HG02763 (cell line): ENCODE measurements at regions not wholly inside any gene's neighbourhood (a gene's known extent, or its start where the extent isn't known, plus 50 kb on each side); places are given as distances from the start of the nearest gene placed in this dataset.

ENCODE experiments used
- ATAC-seq: cut with Tn5 transposase; IDR thresholded peaks from one replicate; pipeline ENCODE4 v1.9.1; 2021; ENCODE audit warnings: mild to moderate bottlenecking, moderate library complexity; ENCODE audit not compliant: unreplicated experiment

GRCh38 chr6:12576389-12576788 lies 140.2 kb upstream of the PHACTR1 start:
- no peak for ATAC-seq

GRCh38 chr6:12577124-12577850 lies 139.3 kb upstream of the PHACTR1 start:
- ATAC-seq: no peak

- ATAC-seq: no peak
Observed at GRCh38 chr6:12578097-12578496, 138.5 kb upstream of the PHACTR1 start.

- ATAC-seq: no peak
Observed at GRCh38 chr6:12578751-12579150, 137.8 kb upstream of the PHACTR1 start.

GRCh38 chr6:12580290-12580689 lies 136.3 kb upstream of the PHACTR1 start:
- no peak for ATAC-seq

- no peak for ATAC-seq
Observed at GRCh38 chr6:12582421-12583110, 134.0 kb upstream of the PHACTR1 start.

- no peak for ATAC-seq
Observed at GRCh38 chr6:12584631-12585405, 131.7 kb upstream of the PHACTR1 start.

GRCh38 chr6:12585497-12585958 lies 131.0 kb upstream of the PHACTR1 start:
- ATAC-seq: no peak

- ATAC-seq: no peak
Observed at GRCh38 chr6:12586721-12587480, 129.7 kb upstream of the PHACTR1 start.

- no peak for ATAC-seq
Observed at GRCh38 chr6:12590901-12591300, 125.7 kb upstream of the PHACTR1 start.

GRCh38 chr6:12592634-12593033 lies 123.9 kb upstream of the PHACTR1 start:
- no peak for ATAC-seq

GRCh38 chr6:12593771-12594529 lies 122.6 kb upstream of the PHACTR1 start:
- ATAC-seq: no peak

GRCh38 chr6:12594530-12594893 lies 122.1 kb upstream of the PHACTR1 start:
- no peak for ATAC-seq

GRCh38 chr6:12595161-12595811 lies 121.3 kb upstream of the PHACTR1 start:
- ATAC-seq: peak; percentile 72

GRCh38 chr6:12596731-12597130 lies 119.8 kb upstream of the PHACTR1 start:
- ATAC-seq: no peak

- ATAC-seq: no peak
Observed at GRCh38 chr6:12598919-12599318, 117.6 kb upstream of the PHACTR1 start.

GRCh38 chr6:12601881-12602280 lies 114.7 kb upstream of the PHACTR1 start:
- ATAC-seq: no peak

- no peak for ATAC-seq
Observed at GRCh38 chr6:12602342-12602741, 114.2 kb upstream of the PHACTR1 start.

GRCh38 chr6:12602951-12603672 lies 113.5 kb upstream of the PHACTR1 start:
- no peak for ATAC-seq
